HG03097 (cell line): ENCODE measurements at regions not wholly inside any gene's neighbourhood (a gene's known extent, or its start where the extent isn't known, plus 50 kb on each side); places are given as distances from the start of the nearest gene placed in this dataset.

ENCODE experiments used
- ATAC-seq: cut with Tn5 transposase; IDR thresholded peaks from one replicate; pipeline ENCODE4 v1.9.1; 2021; ENCODE audit not compliant: unreplicated experiment, low FRiP score

DNA sequence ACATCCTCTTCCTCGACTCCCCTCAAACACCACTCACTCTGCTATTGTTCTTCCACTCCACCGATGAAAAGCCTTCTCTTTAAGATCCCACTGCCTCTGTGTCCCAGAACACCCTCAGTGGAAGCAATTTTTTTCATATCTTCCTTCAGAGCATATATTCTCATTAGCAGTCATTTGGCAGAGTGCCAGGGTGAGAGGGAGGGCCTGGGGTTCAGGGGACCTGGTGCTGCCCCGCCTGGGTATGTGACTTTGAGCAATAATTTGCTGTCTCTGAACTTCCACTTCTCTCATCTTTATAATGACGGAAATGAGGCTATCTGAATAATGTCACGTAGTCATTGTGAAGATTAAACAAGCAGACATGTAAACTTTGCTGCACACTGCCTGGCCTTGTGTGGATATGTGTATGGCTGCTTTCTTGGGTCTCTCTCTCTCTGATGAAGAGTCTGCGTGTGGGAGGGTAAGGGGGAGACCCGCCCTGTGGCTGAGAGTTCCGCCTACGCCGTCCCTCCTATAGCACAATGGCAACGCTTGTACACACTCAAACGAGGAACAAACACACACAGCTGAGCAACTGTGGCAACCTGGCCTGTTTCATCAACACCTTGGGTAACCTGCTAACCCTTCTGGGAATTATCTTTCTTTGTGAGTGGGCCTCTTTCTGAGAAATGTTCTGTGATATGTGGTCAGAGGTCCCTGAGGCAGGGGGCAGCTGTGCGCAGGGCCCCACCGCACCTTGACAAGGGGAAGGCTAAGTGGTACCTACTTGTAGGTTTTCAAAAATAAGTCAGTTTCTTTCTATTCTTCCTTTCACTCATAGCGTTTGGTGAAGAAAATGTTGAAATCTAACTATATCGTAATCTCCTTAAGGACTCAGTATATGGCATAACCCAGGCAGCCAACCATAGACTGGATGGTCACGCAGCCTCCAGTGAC is 369.8 kb downstream of the SV2B start:
- no peak for ATAC-seq

DNA sequence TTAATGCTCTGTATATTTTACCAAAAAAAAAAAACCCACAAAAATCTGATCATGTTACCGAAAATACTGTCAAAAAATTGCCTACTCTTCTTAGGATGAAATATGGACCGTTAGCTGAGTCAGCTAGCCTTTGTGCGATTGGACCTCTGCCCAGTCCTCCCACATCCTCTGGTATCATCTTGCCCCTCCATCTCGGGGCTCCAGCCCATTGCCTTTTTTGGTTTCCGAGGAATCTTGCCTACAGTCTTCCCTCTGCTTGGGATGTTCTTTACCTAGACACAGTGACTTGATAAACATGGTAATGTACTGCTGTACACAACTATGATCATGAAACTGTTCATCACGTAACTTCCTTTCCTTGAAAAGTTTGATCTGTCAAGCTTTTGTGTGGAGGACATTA is 371.4 kb downstream of the SV2B start:
- ATAC-seq = no peak

DNA sequence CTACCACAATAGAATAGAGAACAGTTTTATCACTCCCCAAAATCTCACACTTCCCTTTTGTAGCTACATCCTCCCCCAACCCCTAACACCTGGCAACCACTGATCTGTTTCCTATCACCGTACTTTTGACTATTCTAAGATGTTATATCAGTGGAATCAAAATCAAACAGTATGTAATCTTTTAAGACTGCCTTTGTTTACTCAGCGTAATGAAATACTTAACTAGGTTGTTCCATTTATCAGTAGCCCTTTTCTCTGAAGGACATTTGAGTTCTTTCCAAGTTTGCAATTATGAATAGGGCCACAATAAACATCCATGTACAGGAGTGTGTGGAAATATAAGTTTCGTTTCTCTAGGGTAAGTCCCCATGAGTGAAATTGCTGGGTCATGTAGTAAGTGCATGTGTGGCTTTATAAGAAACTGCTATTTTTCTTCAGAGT is 372.3 kb downstream of the SV2B start:
- no peak for ATAC-seq

DNA sequence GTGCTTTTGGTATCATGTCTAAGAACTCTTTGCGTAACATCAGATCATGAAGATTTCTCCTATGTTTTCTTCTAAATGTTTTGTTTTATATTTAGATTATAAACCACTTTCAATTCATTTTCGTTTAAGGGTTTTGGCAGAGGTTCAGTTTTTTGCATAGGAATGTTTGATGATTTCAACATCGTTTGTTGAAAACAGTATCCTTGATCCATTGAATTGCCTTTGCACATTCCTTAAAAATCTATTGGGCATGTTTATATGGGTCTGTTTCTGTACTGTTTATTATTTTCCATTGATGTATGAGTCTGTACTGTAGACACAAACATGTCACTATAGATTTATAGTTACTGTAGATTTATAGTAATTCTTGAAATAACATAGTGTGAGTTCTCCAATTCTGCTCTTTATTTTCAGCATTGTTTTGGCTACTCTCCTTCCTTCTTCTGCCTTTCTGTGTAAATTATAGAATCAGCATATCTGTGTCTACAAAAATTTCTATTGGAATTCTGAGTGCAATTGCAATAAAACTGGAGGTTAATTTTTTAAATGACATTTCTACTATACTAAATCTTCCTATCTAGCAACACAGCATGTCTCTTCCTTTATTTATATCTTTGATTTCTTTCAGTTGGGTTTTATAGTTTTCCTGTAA is 374.0 kb downstream of the SV2B start:
- no peak for ATAC-seq

DNA sequence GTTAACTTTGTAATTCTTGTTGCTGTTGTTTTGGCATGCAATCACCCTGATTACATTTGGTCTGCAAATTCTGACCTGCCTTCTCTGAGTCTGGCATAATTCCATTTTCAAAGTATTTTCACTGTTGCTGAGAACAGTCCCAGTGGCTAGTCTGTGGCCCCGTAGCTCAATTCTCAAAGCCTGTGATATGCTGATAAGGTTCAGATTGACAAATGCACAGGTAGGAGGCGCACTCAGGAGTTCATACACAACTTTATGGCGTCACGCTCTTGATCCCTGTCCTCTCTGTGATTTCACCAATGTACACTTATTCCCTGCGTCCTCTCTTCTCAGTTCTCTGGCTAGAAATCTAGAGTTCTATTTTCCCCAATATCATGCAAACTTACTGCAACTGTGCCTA is 376.6 kb upstream of the SLCO3A1 start:
- ATAC-seq = no peak

DNA sequence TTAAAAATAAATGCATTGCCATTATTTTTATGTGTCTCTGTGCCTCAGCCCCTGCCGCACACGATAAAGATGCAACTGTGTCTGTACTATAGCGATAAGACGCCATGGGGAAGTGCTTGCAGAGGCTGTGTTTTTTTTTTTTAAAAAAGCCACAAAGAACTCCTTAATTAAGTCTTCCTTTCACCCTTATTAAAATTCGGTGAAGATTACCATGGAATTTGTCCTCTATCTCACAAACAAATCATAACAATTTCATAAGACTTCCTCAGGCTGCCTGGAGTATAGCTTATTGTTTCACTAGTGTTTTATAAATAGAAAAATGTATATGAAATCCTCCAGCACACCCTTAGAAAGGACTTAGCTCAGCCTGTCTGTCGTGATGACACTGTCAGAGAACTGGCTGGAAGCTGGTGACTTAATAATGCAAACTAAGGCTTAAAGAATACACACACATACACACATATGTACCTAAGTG is 374.8 kb upstream of the SLCO3A1 start:
- ATAC-seq = no peak

DNA sequence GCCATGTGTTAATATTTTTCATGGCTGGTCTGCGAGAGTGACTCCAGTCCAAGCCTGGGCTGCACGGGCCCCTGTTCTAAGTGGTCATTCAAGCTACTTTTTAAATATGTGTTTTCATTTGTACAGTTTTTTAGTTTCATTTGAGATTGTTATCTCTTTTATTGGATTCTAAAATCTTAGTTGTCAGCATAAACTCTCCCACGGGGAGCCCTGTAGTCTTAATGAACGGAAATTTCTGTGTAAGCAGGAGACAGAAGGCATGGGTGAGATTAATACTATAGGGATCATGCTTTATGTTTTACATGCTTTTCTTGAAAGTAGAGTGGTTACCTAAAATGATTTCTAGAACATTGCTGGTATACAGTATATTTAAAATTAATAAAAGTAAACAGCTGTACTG is 373.1 kb upstream of the SLCO3A1 start:
- ATAC-seq = no peak

DNA sequence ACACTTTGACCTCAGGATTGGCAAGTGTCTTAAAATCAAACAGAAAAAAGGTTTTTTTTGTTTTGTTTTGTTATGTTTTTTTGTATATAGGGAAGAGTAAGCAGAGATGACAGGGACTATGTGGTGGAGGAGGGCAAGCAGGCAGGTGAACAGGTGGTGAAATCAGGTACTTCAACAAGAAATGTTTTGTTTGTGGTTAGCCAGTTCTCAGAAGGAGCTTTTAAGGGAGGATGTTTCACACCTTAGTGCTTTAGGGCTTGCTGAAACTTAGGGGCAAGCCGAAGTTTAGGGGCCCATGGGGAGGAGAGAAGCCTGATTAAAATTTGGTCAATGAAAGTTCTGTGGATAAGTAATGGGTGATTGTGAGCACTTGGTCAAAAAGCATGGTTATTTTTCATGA is 370.7 kb upstream of the SLCO3A1 start:
- ATAC-seq = no peak

DNA sequence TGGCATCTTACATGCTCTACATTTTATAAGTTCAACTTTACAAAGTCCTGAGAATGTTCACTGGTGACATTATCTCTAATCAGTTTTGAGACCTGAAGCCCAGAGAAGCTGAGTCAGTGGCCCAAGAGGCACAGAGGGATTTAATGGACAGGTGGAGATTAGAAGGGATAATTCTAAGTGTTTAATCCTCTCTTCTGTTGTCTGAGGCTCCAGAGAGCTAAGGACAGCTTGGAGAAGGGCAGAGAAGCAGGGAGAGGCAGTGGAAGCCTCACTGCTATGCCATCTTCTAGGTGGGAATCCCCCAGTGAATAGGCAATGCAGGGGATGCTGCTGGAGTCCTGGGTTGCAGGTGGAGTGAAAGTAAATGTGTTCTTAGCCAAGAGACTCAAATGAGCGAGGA is 369.4 kb upstream of the SLCO3A1 start:
- no peak for ATAC-seq

DNA sequence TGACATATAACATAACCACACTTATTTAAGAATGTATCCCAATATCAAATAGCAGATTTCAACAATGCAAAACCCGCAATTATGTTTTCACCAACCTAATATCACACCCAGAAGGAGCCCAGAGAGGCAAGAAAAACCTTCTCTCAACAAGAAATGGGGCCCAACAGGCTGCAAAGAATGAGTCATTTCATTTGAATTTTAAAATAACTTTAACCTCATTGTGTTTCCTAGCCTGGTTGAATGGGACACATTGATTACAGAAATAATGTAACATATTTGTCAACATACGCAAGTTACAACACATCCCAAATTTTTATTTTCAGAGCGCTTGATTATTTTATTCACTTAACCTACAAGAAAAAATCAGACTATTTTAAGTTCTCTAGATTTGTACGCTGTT is 365.1 kb upstream of the SLCO3A1 start:
- no peak for ATAC-seq

DNA sequence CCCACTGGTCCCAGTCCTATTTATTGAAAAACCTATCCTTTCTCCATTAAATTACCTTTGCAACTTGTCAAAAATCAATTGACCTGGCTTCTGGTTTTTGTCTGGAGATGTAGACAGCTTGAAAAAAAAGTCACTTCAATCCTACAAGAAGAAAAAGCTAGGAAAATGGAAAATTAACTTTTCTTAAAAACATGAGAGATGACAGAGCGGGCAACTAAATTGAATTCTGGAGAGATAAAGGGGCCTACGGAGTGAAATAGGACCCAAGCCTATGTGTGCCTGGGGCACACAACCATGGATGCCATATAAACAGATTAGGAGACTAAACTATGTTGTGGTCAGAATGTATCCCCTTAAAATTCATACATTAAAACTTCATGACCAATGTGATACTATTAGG is 363.3 kb upstream of the SLCO3A1 start:
- ATAC-seq = no peak

DNA sequence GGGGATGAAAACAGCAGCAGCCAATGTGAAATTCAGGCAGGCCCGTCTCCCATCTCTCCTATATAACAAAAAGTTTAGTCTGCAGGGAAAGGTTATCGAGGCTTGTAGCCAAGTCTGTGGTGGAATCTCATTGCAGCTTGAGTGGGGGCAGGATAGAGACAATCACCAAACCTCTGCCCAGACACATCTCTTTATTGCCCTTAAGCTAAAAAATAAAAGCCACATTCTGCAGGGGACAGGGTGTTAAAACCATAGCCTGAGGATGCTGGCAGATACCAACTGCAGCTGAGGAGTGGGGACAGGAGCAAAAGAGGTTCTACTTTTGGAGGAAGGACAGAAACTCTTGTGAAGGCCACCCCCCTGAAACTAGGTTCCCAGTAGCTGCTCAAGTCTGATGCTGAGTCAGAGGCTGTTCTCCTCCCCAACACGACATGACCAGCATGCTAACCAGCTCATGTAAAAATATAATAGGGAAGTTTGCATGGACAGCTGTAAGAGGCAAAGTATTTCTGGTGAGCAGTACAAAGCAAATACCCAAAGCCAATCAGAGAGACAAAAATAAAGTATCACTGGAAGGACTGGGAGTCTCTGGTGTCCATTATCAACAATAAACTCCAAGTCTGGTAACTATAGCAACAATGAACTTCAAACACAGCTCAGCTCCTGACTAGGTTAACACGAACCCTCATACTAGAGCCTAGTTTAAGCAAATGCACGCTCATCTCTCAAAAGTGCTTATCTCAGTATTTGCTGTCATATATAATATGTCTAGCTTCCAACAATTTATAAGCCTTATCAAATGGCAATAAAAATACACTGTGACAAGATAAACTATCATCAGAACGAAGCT is 362.2 kb upstream of the SLCO3A1 start:
- no peak for ATAC-seq

DNA sequence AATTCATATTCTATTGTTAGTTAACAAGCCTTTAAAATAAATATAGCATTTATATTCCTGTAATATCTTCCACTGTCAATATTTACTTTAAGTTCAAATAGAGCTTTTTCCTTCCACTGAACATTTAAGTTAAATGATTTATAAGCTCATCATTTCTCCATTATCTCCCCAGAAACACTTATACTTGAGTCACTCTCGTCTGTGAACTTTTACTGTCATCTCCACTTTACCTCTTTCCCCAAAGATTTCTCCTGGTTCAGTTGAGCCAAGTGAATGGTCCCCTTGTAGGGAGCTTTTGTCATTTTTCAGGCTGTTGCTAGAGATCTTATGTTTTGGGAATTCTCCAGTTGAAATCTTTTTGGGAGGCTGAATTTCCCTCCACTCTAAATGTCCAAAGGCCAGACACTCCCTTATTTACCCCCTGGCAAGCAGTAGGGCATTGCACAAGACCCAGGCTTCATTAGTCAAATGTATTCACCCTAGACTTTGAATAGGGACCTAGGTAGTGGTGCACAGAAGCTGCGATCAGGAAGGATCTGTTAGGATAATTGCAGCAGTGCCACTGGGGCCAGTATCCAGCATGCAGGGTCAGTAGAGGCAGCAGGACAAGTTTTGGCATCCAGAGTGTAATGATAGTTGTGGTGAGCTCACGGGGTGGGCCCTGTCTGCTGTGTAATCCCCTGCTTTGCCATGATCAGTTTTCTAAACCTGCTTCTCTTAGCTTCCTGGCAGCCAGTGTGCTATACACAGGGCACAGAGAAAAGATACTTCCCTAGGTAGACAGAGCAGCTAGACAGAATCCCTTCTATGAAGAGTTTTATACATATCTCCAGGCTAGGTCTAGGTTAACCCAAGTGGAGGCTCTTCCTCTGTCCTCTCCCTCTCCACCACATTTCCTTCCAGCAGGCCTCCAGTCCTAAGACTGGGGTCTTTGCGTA is 356.5 kb upstream of the SLCO3A1 start:
- no peak for ATAC-seq

DNA sequence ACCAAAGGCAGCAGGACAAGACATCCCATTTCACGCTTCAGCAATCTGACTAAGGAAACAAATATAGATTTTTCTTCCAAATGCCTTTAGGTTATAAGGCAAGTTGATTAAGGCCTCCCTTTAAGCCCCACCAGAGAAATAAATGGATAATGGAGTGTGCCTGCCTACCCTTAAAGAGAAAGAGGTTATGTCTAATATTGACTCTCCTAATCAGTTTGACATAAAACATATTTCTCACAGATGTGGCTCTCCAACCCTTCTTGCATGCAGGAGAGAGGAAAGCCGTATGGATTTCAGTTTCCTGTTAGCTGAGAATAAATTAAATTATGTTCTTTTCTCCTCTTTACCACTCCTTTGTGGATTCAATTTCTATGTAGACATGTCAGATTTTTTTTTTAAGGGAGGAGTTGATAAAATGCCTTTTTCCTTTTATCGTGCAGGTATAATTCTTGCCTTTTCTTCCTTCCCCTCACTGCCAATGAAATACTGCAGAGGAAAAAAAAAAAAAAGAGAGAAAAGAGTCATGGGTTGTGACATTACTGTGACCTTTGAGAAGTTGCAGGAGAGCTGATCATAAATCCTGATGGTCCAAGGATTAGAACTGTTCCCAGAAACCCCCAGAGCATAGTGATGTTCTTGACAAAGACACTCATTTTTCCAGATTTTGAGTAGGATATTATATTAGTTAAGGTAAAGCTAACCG is 355.3 kb upstream of the SLCO3A1 start:
- ATAC-seq = no peak

DNA sequence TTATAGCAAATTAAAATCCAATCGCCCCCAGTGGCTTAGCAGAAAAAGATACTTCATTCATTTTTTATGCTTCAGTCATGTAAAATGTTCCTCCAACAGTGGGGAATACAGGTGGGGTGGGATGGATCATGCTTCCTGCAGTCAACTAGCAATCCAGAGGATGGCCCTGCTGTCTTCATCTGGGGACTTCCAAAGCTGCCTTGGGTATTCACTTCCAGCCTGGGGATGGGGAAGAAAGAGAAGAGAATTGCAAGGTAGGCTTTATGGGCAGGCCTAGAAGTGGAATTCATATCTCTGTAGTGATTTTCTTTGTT is 354.8 kb upstream of the SLCO3A1 start:
- ATAC-seq = no peak

DNA sequence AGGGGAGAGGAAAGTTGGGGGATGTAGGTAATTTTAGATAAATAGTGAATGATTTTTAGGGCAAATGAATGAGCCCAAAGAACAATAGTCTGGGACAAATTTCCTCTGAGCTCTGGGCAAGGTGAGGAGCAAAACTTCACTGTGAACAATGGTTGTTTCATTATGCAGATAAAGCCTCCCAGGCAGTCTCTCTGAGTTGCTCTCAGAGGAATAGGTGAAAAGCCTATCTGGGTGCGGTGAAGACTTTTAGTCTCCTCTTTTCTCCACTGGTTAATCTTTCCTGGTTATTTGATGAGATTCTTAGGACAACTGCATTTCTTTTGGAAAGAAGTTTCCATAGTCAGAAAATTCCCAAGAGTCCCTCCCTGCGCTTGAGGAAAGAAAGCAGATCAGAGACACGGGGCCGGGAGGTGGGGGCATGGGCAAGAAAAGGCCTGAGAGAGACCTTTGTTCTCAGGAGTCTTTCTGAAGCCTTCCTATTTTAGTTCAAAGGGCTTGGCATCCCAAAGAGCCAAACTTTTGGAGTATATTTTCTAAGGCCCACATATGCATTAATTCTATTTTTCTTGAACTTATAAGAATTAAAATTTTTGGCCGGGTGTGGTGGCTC is 353.6 kb upstream of the SLCO3A1 start:
- no peak for ATAC-seq

DNA sequence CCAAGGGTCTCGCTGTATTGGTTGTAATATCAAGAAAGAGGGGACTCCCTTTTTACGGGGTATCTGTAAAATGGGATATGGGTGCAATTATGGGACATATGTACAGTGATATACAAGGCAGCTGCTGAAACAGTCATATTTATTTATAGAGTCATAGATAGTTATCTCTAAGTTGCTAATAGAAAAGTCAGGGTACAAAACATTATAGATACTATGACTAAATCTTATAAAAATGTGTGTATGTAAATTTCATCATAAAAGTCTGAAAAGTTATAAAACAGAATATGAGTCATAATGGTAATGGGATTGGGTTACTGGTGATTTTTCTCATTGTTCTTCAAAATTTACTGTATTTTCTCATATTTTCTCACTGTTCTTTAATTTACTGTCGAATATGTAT is 344.9 kb upstream of the SLCO3A1 start:
- ATAC-seq = no peak

DNA sequence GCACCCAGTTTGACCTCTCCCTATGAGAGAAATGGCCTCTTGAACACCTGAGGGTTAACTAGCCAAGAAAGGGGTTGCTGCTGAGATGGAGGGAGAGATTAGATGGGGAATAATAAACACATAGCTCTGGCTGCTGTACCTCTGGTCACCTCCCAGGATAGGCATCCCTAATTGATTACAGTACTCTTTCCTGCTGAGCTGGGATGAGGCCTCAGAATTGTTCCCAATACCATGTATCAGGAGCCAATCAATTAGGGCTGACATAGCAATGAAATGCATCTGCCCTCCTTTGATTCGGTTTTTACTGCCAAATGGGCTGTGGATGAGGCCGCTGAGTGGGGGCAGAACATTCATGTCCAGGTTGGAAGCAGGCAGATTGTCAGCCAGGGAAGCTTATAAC is 339.4 kb upstream of the SLCO3A1 start:
- no peak for ATAC-seq

DNA sequence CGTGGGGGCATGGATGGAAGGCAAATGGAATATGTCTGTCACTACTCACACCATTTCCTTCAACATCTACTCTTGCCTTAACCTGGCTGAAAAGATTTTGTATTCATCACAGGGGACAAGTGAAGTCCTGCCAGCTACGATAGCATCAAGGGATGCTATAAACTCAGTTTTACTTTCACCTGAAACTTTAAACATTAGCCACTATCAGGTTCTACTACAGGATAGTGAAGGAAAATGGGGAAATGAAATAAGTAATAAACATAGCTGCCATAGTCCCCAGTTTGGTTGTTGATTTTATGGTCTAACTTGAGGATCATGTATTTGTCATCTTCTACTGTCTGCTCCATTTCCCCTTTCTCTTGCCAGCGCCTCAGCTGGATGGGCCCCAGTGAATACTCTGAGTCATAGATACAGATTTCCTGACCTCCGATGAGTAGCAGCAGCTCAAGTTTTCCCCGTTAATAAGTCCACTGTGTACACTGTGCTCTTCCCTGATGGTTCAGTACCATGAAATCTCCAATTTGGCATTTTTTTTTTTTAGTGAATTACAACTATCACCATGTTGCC is 338.2 kb upstream of the SLCO3A1 start:
- ATAC-seq = no peak
